ENCODE measurements at regions not wholly inside any gene's neighbourhood (a gene's known extent, or its start where the extent isn't known, plus 50 kb on each side); places are given as distances from the start of the nearest gene placed in this dataset.

DNA sequence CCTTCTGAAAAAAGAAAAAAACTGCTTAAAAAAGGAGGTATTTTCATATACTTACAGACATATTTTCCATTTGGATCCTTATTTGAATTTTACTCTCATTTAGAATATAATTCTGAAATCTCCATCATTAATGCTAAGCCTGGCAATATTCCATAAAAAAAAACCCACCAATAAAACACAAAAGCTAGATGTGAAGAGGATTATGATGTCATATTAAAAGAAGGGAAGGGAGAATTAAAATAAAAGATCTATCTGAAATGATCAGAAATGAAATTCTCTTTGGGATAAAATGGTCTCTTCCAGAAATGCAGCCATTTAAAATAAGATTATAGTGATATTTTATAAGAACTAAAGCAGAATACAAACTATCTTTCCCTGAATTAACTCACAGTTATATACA is 206.7 kb upstream of the CAMK1G start:
- H3K9me3 Mint-ChIP-seq (ENCODE audit: low read depth), result no peaks in the 10 kb centered on the region
- H3K36me3 Mint-ChIP-seq (ENCODE audit: insufficient read depth), result no peaks in the 10 kb centered on the region
- TF ChIP-seq, protein P1, sequence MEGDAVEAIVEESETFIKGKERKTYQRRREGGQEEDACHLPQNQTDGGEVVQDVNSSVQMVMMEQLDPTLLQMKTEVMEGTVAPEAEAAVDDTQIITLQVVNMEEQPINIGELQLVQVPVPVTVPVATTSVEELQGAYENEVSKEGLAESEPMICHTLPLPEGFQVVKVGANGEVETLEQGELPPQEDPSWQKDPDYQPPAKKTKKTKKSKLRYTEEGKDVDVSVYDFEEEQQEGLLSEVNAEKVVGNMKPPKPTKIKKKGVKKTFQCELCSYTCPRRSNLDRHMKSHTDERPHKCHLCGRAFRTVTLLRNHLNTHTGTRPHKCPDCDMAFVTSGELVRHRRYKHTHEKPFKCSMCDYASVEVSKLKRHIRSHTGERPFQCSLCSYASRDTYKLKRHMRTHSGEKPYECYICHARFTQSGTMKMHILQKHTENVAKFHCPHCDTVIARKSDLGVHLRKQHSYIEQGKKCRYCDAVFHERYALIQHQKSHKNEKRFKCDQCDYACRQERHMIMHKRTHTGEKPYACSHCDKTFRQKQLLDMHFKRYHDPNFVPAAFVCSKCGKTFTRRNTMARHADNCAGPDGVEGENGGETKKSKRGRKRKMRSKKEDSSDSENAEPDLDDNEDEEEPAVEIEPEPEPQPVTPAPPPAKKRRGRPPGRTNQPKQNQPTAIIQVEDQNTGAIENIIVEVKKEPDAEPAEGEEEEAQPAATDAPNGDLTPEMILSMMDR (IDR thresholded peaks at IDR 0.05; ENCODE audit: unreplicated experiment), result no peak
- no peak overlapping the region for H3K4me3 Mint-ChIP-seq (ENCODE audit: low read depth)
- peaks cover 4% of the 10 kb centered on the region for H3K27me3 Mint-ChIP-seq
- H3K4me1 Mint-ChIP-seq (ENCODE audit: low read depth), result peaks cover 14% of the 10 kb centered on the region
- no peak overlapping the region for H3K27ac Mint-ChIP-seq
- DNase-seq (ENCODE audit: low spot score, unreplicated experiment), result no peak

DNA sequence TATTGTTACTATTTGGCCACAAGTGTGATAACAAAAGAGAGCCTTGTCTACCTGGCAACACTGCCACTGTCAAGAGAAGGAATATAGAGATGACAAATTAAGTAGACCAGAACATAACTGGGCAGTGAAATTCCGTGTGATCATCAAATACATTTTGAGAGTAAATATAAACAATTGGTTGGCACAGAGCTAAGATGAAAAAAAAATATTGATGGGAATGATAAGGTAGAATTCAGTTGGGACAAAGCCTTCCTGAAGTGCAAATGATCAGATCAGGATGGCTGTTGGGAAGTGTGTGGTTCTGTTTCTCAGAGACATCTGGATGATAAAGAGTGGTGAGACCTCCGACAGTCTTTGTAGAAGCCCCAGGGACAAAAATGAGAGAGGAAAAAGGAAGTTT is 205.5 kb upstream of the CAMK1G start:
- H3K36me3 Mint-ChIP-seq (ENCODE audit: insufficient read depth), result no peaks in the 10 kb centered on the region
- no peak overlapping the region for H3K4me3 Mint-ChIP-seq (ENCODE audit: low read depth)
- H3K27me3 Mint-ChIP-seq, result peaks cover 4% of the 10 kb centered on the region
- H3K9me3 Mint-ChIP-seq (ENCODE audit: low read depth), result no peaks in the 10 kb centered on the region
- DNase-seq (ENCODE audit: low spot score, unreplicated experiment), result no peak
- no peak overlapping the region for H3K27ac Mint-ChIP-seq
- peaks cover 21% of the 10 kb centered on the region for H3K4me1 Mint-ChIP-seq (ENCODE audit: low read depth)
- TF ChIP-seq, protein P1 (IDR thresholded peaks at IDR 0.05; ENCODE audit: unreplicated experiment), result no peak

DNA sequence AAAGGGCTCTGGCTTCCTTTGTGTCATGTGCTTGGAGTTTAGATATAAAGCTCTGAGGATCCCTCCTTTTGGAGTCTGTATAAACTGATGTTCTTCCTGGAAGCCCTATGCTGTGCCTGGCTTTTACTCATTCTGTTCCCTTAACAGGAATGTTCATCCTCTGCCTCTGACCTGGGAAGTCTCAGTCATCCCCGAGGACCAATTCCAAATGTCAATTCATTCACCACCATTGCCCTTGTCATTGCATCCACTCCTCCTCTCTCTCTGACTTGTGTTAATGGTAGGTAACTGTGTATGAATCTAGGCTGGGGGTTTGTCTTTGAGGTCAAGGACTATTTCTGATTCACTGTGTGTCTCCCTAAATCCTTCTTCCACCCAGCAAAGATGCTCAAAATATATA is 204.2 kb upstream of the CAMK1G start:
- Mint-ChIP-seq H3K4me1 (ENCODE audit: low read depth) (peaks cover 31% of the 10 kb centered on the region), H3K4me3 (ENCODE audit: low read depth) (no peak overlapping the region), H3K27me3 (peaks cover 4% of the 10 kb centered on the region)

GRCh38 chr1:209380420-209380819 is 203.1 kb upstream of the CAMK1G start:
- Mint-ChIP-seq H3K9me3 (ENCODE audit: low read depth) (no peaks in the 10 kb centered on the region), H3K36me3 (ENCODE audit: insufficient read depth) (no peaks in the 10 kb centered on the region), H3K4me3 (ENCODE audit: low read depth) (no peak overlapping the region), H3K27ac (no peak overlapping the region), H3K27me3 (peaks cover 4% of the 10 kb centered on the region), H3K4me1 (ENCODE audit: low read depth) (peaks cover 30% of the 10 kb centered on the region)
- no peak for DNase-seq (ENCODE audit: low spot score, unreplicated experiment)
- TF ChIP-seq, protein P1 (IDR thresholded peaks at IDR 0.05; ENCODE audit: unreplicated experiment), result no peak

More for the DNA sequence above, 204.2 kb upstream of the CAMK1G start:
- Mint-ChIP-seq H3K36me3 (ENCODE audit: insufficient read depth) (no peaks in the 10 kb centered on the region), H3K27ac (no peak overlapping the region), H3K9me3 (ENCODE audit: low read depth) (no peaks in the 10 kb centered on the region)
- DNase-seq (ENCODE audit: low spot score, unreplicated experiment), result no peak
- TF ChIP-seq, protein P1 (IDR thresholded peaks at IDR 0.05; ENCODE audit: unreplicated experiment), result no peak

- Mint-ChIP-seq H3K27me3 (peaks cover 4% of the 10 kb centered on the region), H3K9me3 (ENCODE audit: low read depth) (no peaks in the 10 kb centered on the region), H3K27ac (peak overlapping the region; percentile 68), H3K4me3 (ENCODE audit: low read depth) (no peak overlapping the region), H3K36me3 (ENCODE audit: insufficient read depth) (no peaks in the 10 kb centered on the region), H3K4me1 (ENCODE audit: low read depth) (peaks cover 24% of the 10 kb centered on the region)
- TF ChIP-seq, protein P1 (IDR thresholded peaks at IDR 0.05; ENCODE audit: unreplicated experiment), result no peak
- DNase-seq (ENCODE audit: low spot score, unreplicated experiment), result no peak
Measured at GRCh38 chr1:209382231-209383100, 201.0 kb upstream of the CAMK1G start.
